ENCODE measurements at regions not wholly inside any gene's neighbourhood (a gene's known extent, or its start where the extent isn't known, plus 50 kb on each side); places are given as distances from the start of the nearest gene placed in this dataset.

GRCh38 chr6:169046021-169046420, 207.6 kb downstream of the THBS2 start:
- no peak overlapping the region for H3K4me3 ChIP-seq (ENCODE audit: extremely low read depth, insufficient read depth, low read length, poor library complexity, severe bottlenecking)
- H3K36me3 ChIP-seq (ENCODE audit: control insufficient read depth, insufficient read depth, low read length) = no peaks in the 10 kb centered on the region
- no peaks in the 10 kb centered on the region for H3K9me3 ChIP-seq (ENCODE audit: control insufficient read depth, low read length)
- H3K27ac ChIP-seq (ENCODE audit: low read depth, low read length, severe bottlenecking) = no peak overlapping the region
- no peaks in the 10 kb centered on the region for H3K4me1 ChIP-seq (ENCODE audit: control insufficient read depth, insufficient read depth, low read length, poor library complexity, severe bottlenecking)

GRCh38 chr6:169045486-169045885, 208.2 kb downstream of the THBS2 start:
- Histone ChIP-seq H3K36me3 (ENCODE audit: control insufficient read depth, insufficient read depth, low read length) (no peaks in the 10 kb centered on the region), H3K9me3 (ENCODE audit: control insufficient read depth, low read length) (no peaks in the 10 kb centered on the region), H3K4me3 (ENCODE audit: extremely low read depth, insufficient read depth, low read length, poor library complexity, severe bottlenecking) (no peak overlapping the region), H3K27ac (ENCODE audit: low read depth, low read length, severe bottlenecking) (no peak overlapping the region), H3K4me1 (ENCODE audit: control insufficient read depth, insufficient read depth, low read length, poor library complexity, severe bottlenecking) (no peaks in the 10 kb centered on the region)
- WGBS, 2 experiments (ENCODE audit: insufficient coverage in 2 of 2) = 86 to 93% methylated on average over 4 to 5 of the region's 5 CpGs

- H3K36me3 ChIP-seq (ENCODE audit: control insufficient read depth, insufficient read depth, low read length) = no peaks in the 10 kb centered on the region
- H3K9me3 ChIP-seq (ENCODE audit: control insufficient read depth, low read length) = no peaks in the 10 kb centered on the region
- H3K4me1 ChIP-seq (ENCODE audit: control insufficient read depth, insufficient read depth, low read length, poor library complexity, severe bottlenecking) = no peaks in the 10 kb centered on the region
- 92 to 95% methylated on average over 10 to 13 of the region's 14 CpGs for WGBS, 2 experiments (ENCODE audit: insufficient coverage in 2 of 2)
- no peak overlapping the region for H3K27ac ChIP-seq (ENCODE audit: low read depth, low read length, severe bottlenecking)
- no peak overlapping the region for H3K4me3 ChIP-seq (ENCODE audit: extremely low read depth, insufficient read depth, low read length, poor library complexity, severe bottlenecking)
These were observed 209.0 kb downstream of the THBS2 start for GRCh38 chr6:169044381-169045230.

- WGBS, 2 experiments (ENCODE audit: insufficient coverage in 2 of 2) = 86% methylated on average over 3 of the region's 5 CpGs; no CpG with 5 or more reads in 1 of the 2 experiments
- Histone ChIP-seq H3K4me1 (ENCODE audit: control insufficient read depth, insufficient read depth, low read length, poor library complexity, severe bottlenecking) (no peaks in the 10 kb centered on the region), H3K27ac (ENCODE audit: low read depth, low read length, severe bottlenecking) (no peak overlapping the region)
These were observed 211.6 kb downstream of the THBS2 start for GRCh38 chr6:169042061-169042460.

GRCh38 chr6:169041078-169041477, 212.6 kb downstream of the THBS2 start:
- Histone ChIP-seq H3K27ac (ENCODE audit: low read depth, low read length, severe bottlenecking) (no peak overlapping the region), H3K36me3 (ENCODE audit: control insufficient read depth, insufficient read depth, low read length) (no peaks in the 10 kb centered on the region), H3K4me1 (ENCODE audit: control insufficient read depth, insufficient read depth, low read length, poor library complexity, severe bottlenecking) (no peaks in the 10 kb centered on the region), H3K9me3 (ENCODE audit: control insufficient read depth, low read length) (peaks cover 4% of the 10 kb centered on the region), H3K4me3 (ENCODE audit: extremely low read depth, insufficient read depth, low read length, poor library complexity, severe bottlenecking) (no peak overlapping the region)
- 87 to 89% methylated on average over 6 to 7 of the region's 9 CpGs for WGBS, 2 experiments (ENCODE audit: insufficient coverage in 2 of 2)

More at GRCh38 chr6:169042061-169042460, 211.6 kb downstream of the THBS2 start:
- Histone ChIP-seq H3K4me3 (ENCODE audit: extremely low read depth, insufficient read depth, low read length, poor library complexity, severe bottlenecking) (no peak overlapping the region), H3K9me3 (ENCODE audit: control insufficient read depth, low read length) (peaks cover 4% of the 10 kb centered on the region), H3K36me3 (ENCODE audit: control insufficient read depth, insufficient read depth, low read length) (no peaks in the 10 kb centered on the region)

- peaks cover 5% of the 10 kb centered on the region for H3K9me3 ChIP-seq (ENCODE audit: control insufficient read depth, low read length)
- WGBS, 2 experiments (ENCODE audit: insufficient coverage in 2 of 2) = no CpG with 5 or more reads among the region's 1 CpG
- no peak overlapping the region for H3K27ac ChIP-seq (ENCODE audit: low read depth, low read length, severe bottlenecking)
- H3K4me1 ChIP-seq (ENCODE audit: control insufficient read depth, insufficient read depth, low read length, poor library complexity, severe bottlenecking) = no peaks in the 10 kb centered on the region
- H3K36me3 ChIP-seq (ENCODE audit: control insufficient read depth, insufficient read depth, low read length) = no peaks in the 10 kb centered on the region
- H3K4me3 ChIP-seq (ENCODE audit: extremely low read depth, insufficient read depth, low read length, poor library complexity, severe bottlenecking) = no peak overlapping the region
These were observed 215.0 kb downstream of the THBS2 start for GRCh38 chr6:169038691-169039090.

GRCh38 chr6:169035385-169036240, 218.0 kb downstream of the THBS2 start:
- no peak overlapping the region for H3K4me3 ChIP-seq (ENCODE audit: extremely low read depth, insufficient read depth, low read length, poor library complexity, severe bottlenecking)
- 84 to 93% methylated on average over 7 to 8 of the region's 8 CpGs for WGBS, 2 experiments (ENCODE audit: insufficient coverage in 2 of 2)
- no peak overlapping the region for H3K27ac ChIP-seq (ENCODE audit: low read depth, low read length, severe bottlenecking)

GRCh38 chr6:169034516-169035167, 219.0 kb downstream of the THBS2 start:
- 92 to 95% methylated on average over 11 to 12 of the region's 13 CpGs for WGBS, 2 experiments (ENCODE audit: insufficient coverage in 2 of 2)
- Histone ChIP-seq H3K4me3 (ENCODE audit: extremely low read depth, insufficient read depth, low read length, poor library complexity, severe bottlenecking) (no peak overlapping the region), H3K4me1 (ENCODE audit: control insufficient read depth, insufficient read depth, low read length, poor library complexity, severe bottlenecking) (no peaks in the 10 kb centered on the region), H3K9me3 (ENCODE audit: control insufficient read depth, low read length) (peaks cover 9% of the 10 kb centered on the region), H3K27ac (ENCODE audit: low read depth, low read length, severe bottlenecking) (no peak overlapping the region), H3K36me3 (ENCODE audit: control insufficient read depth, insufficient read depth, low read length) (no peaks in the 10 kb centered on the region)

More at GRCh38 chr6:169035385-169036240, 218.0 kb downstream of the THBS2 start:
- Histone ChIP-seq H3K9me3 (ENCODE audit: control insufficient read depth, low read length) (peaks cover 9% of the 10 kb centered on the region), H3K4me1 (ENCODE audit: control insufficient read depth, insufficient read depth, low read length, poor library complexity, severe bottlenecking) (no peaks in the 10 kb centered on the region), H3K36me3 (ENCODE audit: control insufficient read depth, insufficient read depth, low read length) (no peaks in the 10 kb centered on the region)

- Histone ChIP-seq H3K4me1 (ENCODE audit: control insufficient read depth, insufficient read depth, low read length, poor library complexity, severe bottlenecking) (no peaks in the 10 kb centered on the region), H3K9me3 (ENCODE audit: control insufficient read depth, low read length) (peaks cover 4% of the 10 kb centered on the region), H3K27ac (ENCODE audit: low read depth, low read length, severe bottlenecking) (no peak overlapping the region), H3K4me3 (ENCODE audit: extremely low read depth, insufficient read depth, low read length, poor library complexity, severe bottlenecking) (no peak overlapping the region), H3K36me3 (ENCODE audit: control insufficient read depth, insufficient read depth, low read length) (no peaks in the 10 kb centered on the region)
- 85 to 93% methylated on average over 3 to 4 of the region's 4 CpGs for WGBS, 2 experiments (ENCODE audit: insufficient coverage in 2 of 2)
These were observed 223.8 kb downstream of the THBS2 start for GRCh38 chr6:169029861-169030260.

- Histone ChIP-seq H3K27ac (ENCODE audit: low read depth, low read length, severe bottlenecking) (no peak overlapping the region), H3K36me3 (ENCODE audit: control insufficient read depth, insufficient read depth, low read length) (no peaks in the 10 kb centered on the region), H3K4me1 (ENCODE audit: control insufficient read depth, insufficient read depth, low read length, poor library complexity, severe bottlenecking) (no peaks in the 10 kb centered on the region), H3K4me3 (ENCODE audit: extremely low read depth, insufficient read depth, low read length, poor library complexity, severe bottlenecking) (no peak overlapping the region), H3K9me3 (ENCODE audit: control insufficient read depth, low read length) (peaks cover under 1% of the 10 kb centered on the region)
- WGBS, 2 experiments (ENCODE audit: insufficient coverage in 2 of 2) = 90 to 92% methylated on average over 1 of the region's 3 CpGs
These were observed 225.3 kb downstream of the THBS2 start for GRCh38 chr6:169028343-169028742.

Measured in mesodermal cell (in vitro differentiated cells).